HCT116 (cell line): ENCODE measurements at regions not wholly inside any gene's neighbourhood (a gene's known extent, or its start where the extent isn't known, plus 50 kb on each side); places are given as distances from the start of the nearest gene placed in this dataset.

Experiments
- ATAC-seq: fragments of 200-7000 bp; cut with Tn5 transposase; 2 replicates; pipeline ENCODE4 v1.9.1; 2020; ENCODE audit warnings: mild to moderate bottlenecking, moderate library complexity
- BruUV-seq: library from RNA; stranded (reverse); fragments of 400-500 nt; replicated peaks from 2 replicates; lab custom pipeline; 2021; lab: Mats Ljungman, UMichigan
- CTCF ChIA-PET: fragments of 300-600 bp; sonication (Branson Sonifier 250); formaldehyde crosslinking; loops from one replicate; lab custom pipeline; 2021; ENCODE audit warnings: antibody characterized with exemption; lab: Charles Lee
- POLR2A ChIA-PET: fragments of 300-600, 350-600 bp; sonication (Branson Sonifier 250); formaldehyde crosslinking; loops from one replicate; lab custom pipeline; 2021; ENCODE audit warnings: antibody characterized with exemption; lab: Charles Lee
- RAD21 ChIA-PET, 2 experiments: fragments of 300-600 bp; sonication (Branson Sonifier 250); formaldehyde crosslinking; loops; one replicate each; lab custom pipeline; 2023; ENCODE audit warnings: low total read pairs in 2 of 2; ENCODE audit not compliant: uncharacterized antibody in 2 of 2, unreplicated experiment in 2 of 2, low non-redundant PET in 1 of 2; lab: Charles Lee
- DNase-seq: peaks from one replicate; pipeline ENCODE4 v3.0.0-alpha.2; 2010; ENCODE audit warnings: low read depth, low spot score
- H2AFZ ChIP-seq: fragments of 200-600 bp; shearing (Covaris generic), sonication (generic); 2 replicates; pipeline ENCODE4 v1.6.1; 2017; ENCODE audit warnings: low read depth, mixed run types, mixed read lengths, antibody characterized with exemption, low read length; ENCODE audit not compliant: poor library complexity, severe bottlenecking
- H3K27ac ChIP-seq: 2 replicates; pipeline ENCODE4 v1.5.1; 2012; ENCODE audit warnings: low read depth, low read length
- H3K27me3 ChIP-seq: fragments of 200-600 bp; sonication (generic); 2 replicates; pipeline ENCODE4 v1.6.1; 2016; ENCODE audit warnings: mixed run types, low read length, mixed read lengths; ENCODE audit not compliant: insufficient read depth
- H3K36me3 ChIP-seq, 2 experiments: fragments of 200-500 bp in 1 of 2; fragments of 200-600 bp in 1 of 2; sonication (Bioruptor generic) in 1 of 2; sonication (generic) in 1 of 2; 2 replicates each; pipeline versions ENCODE4 v1.5.1 to v1.6.1; 2014 to 2016; ENCODE audit warnings: low read length in 2 of 2, inconsistent platforms in 1 of 2, mixed read lengths in 1 of 2, mixed run types in 1 of 2; ENCODE audit not compliant: insufficient read depth in 2 of 2, control insufficient read depth in 1 of 2
- H3K4me1 ChIP-seq, 2 experiments: fragments of 200-600 bp in 1 of 2; sonication (generic) in 1 of 2; 2 replicates each; pipeline versions ENCODE4 v1.5.1 to v1.6.1; 2012 to 2017; ENCODE audit warnings: low read length in 2 of 2, inconsistent platforms in 1 of 2, mild to moderate bottlenecking in 1 of 2, mixed read lengths in 1 of 2, mixed run types in 1 of 2, moderate library complexity in 1 of 2; ENCODE audit not compliant: insufficient read depth in 2 of 2, control insufficient read depth in 1 of 2
- H3K4me2 ChIP-seq: fragments of 200-600 bp; sonication (generic); 2 replicates; pipeline ENCODE4 v1.6.1; 2017; ENCODE audit warnings: mixed run types, low read length, mixed read lengths
- H3K4me3 ChIP-seq, 2 experiments: fragments of 200-600 bp in 1 of 2; sonication (generic) in 1 of 2; replicated peaks in 1 of 2; 2 replicates each; pipeline ENCODE4 v1.5.1; 2011 to 2016; ENCODE audit warnings: low read length in 2 of 2, control low read depth in 1 of 2, low read depth in 1 of 2, mild to moderate bottlenecking in 1 of 2, mixed read lengths in 1 of 2, mixed run types in 1 of 2
- H3K79me2 ChIP-seq: fragments of 200-600 bp; sonication (generic); 2 replicates; pipeline ENCODE4 v1.6.1; 2017; ENCODE audit warnings: mild to moderate bottlenecking, mixed run types, low read length, moderate library complexity, mixed read lengths; ENCODE audit not compliant: insufficient read depth
- H3K9ac ChIP-seq: fragments of 200-600 bp; sonication (generic); 2 replicates; pipeline ENCODE4 v1.6.1; 2016; ENCODE audit warnings: low read length, mixed read lengths
- H3K9me2 ChIP-seq: fragments of 200-600 bp; sonication (generic), shearing (Covaris generic); 2 replicates; pipeline ENCODE4 v1.6.1; 2017; ENCODE audit warnings: mixed run types, mild to moderate bottlenecking, moderate library complexity; ENCODE audit not compliant: insufficient read depth
- H3K9me3 ChIP-seq, 2 experiments: fragments of 200-500 bp in 1 of 2; fragments of 200-600 bp in 1 of 2; sonication (Bioruptor generic) in 1 of 2; sonication (generic) in 1 of 2; 2 replicates each; pipeline ENCODE4 v1.6.1; 2014 to 2017; ENCODE audit warnings: low read length in 2 of 2, mixed read lengths in 2 of 2, inconsistent platforms in 1 of 2, low read depth in 1 of 2, mild to moderate bottlenecking in 1 of 2, mixed run types in 1 of 2, moderate library complexity in 1 of 2; ENCODE audit not compliant: control insufficient read depth in 1 of 2, insufficient read depth in 1 of 2
- H4K20me1 ChIP-seq: fragments of 200-600 bp; sonication (generic), shearing (Covaris generic); 2 replicates; pipeline ENCODE4 v1.6.1; 2017; ENCODE audit warnings: mixed run types, mild to moderate bottlenecking, moderate library complexity; ENCODE audit not compliant: insufficient read depth
- CEBPB ChIP-seq: IDR thresholded peaks from 2 replicates; pipeline ENCODE4 v1.6.1; 2012; ENCODE audit warnings: low read depth
- CTCF ChIP-seq, 3 experiments: fragments of 200-600 bp in 1 of 3; sonication (generic) in 1 of 3; IDR thresholded peaks in 2 of 3; conservative IDR thresholded peaks in 1 of 3; 2 replicates each; pipeline ENCODE4 v1.5.1; 2012 to 2017; ENCODE audit warnings: low read depth in 2 of 3, low read length in 2 of 3, antibody characterized with exemption in 1 of 3, borderline replicate concordance in 1 of 3, control low read depth in 1 of 3, mild to moderate bottlenecking in 1 of 3, mixed read lengths in 1 of 3, mixed run types in 1 of 3, moderate library complexity in 1 of 3; ENCODE audit not compliant: insufficient read depth in 1 of 3
- EGR1 ChIP-seq: IDR thresholded peaks from 2 replicates; pipeline ENCODE4 v1.6.1; 2012; ENCODE audit warnings: low read depth
- ELF1 ChIP-seq: IDR thresholded peaks from 2 replicates; pipeline ENCODE4 v1.6.1; 2012; ENCODE audit warnings: low read depth, borderline replicate concordance
- EZH2 ChIP-seq: fragments of 200-600 bp; sonication (generic); IDR thresholded peaks from 2 replicates; pipeline ENCODE4 v1.6.1; 2017; ENCODE audit warnings: antibody characterized with exemption, mixed run types
- EZH2phosphoT487 ChIP-seq: fragments of 200-600 bp; IDR thresholded peaks from 2 replicates; pipeline ENCODE4 v1.6.1; 2018; ENCODE audit warnings: antibody characterized with exemption, borderline replicate concordance
- FOSL1 ChIP-seq: IDR thresholded peaks from 2 replicates; pipeline ENCODE4 v1.6.1; 2012; ENCODE audit warnings: low read depth
- JUND ChIP-seq: IDR thresholded peaks from 2 replicates; pipeline ENCODE4 v1.6.1; 2012
- MAX ChIP-seq: IDR thresholded peaks from 2 replicates; pipeline ENCODE4 v1.6.1; 2012
- POLR2A ChIP-seq: IDR thresholded peaks from 2 replicates; pipeline ENCODE4 v1.7.0; 2011; ENCODE audit warnings: borderline replicate concordance; ENCODE audit not compliant: insufficient read depth, insufficient read length; ENCODE audit errors: extremely low read depth
- RAD21 ChIP-seq: IDR thresholded peaks from 2 replicates; pipeline ENCODE4 v1.6.1; 2012; ENCODE audit warnings: low read depth, mild to moderate bottlenecking
- SP1 ChIP-seq: IDR thresholded peaks from 2 replicates; pipeline ENCODE4 v1.6.1; 2012; ENCODE audit warnings: low read depth
- TCF7L2 ChIP-seq: IDR thresholded peaks from 2 replicates; pipeline ENCODE4 v1.7.0; 2011; ENCODE audit warnings: borderline replicate concordance, inconsistent platforms; ENCODE audit not compliant: insufficient read depth, insufficient read length; ENCODE audit errors: extremely low read depth
- YY1 ChIP-seq: IDR thresholded peaks from 2 replicates; pipeline ENCODE4 v1.6.1; 2011; ENCODE audit warnings: low read length, low read depth, moderate library complexity, mild to moderate bottlenecking; ENCODE audit not compliant: insufficient replicate concordance; ENCODE audit errors: extremely low read depth
- ZFX ChIP-seq: fragments of 450-650 bp; IDR thresholded peaks from 2 replicates; pipeline ENCODE4 v1.6.1; 2017
- ZNF274 ChIP-seq: fragments of 200-500 bp; sonication (Bioruptor generic); IDR thresholded peaks from 2 replicates; pipeline ENCODE4 v1.6.1; 2014; ENCODE audit warnings: mild to moderate bottlenecking, low read depth, low read length, inconsistent platforms
- intact Hi-C: fragments of 100-400 bp; cut with micrococcal nuclease; formaldehyde crosslinking; loops from 2 replicates; pipeline ENCODE4 v1.10.0; 2022

DNA sequence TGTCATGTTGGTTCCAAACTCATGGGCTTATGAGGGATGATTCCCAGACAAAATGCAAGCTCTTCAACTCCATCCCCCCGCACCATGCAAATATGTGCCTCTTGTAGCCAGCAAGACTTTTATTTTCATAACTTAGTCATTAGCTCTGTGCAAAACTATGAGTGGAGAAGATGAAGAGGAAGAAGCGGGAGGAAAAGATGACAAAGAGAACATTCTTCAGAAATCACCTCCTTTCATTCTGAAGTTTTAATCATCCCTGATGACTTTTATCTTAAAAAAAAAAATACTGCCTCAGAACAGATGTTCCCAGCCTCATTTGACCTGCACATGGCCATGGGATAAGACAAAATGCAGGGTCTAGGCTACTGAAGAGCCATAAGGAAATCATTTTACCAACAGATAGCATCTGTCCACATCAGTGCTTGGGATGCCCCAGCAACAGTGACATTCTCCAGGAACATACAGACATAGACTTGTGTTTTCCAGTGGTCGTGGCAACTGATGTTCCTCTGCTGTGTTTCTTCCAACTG is 145.5 kb downstream of the WNT5A start:
- Histone ChIP-seq H3K4me3 (no peak overlapping the region), H4K20me1 (no peaks in the 10 kb centered on the region), H3K9me3 (peaks cover 0 to 8% of the 10 kb centered on the region in 2 experiments; a peak in 2 of 4 replicates), H3K4me2 (no peak overlapping the region), H3K79me2 (no peaks in the 10 kb centered on the region), H3K27ac (no peak overlapping the region), H3K9me2 (no peaks in the 10 kb centered on the region), H3K4me1 (no peaks in the 10 kb centered on the region; a peak in 1 of 4 replicates), H3K36me3 (no peaks in the 10 kb centered on the region), H3K27me3 (no peaks in the 10 kb centered on the region), H3K9ac (no peak overlapping the region), H2AFZ (no peak overlapping the region)
- DNase-seq (no peak), ATAC-seq (no peak)
- TF ChIP-seq JUND = no peak
- no peak for TF ChIP-seq POLR2A
- no peak for TF ChIP-seq EZH2
- TF ChIP-seq CEBPB = no peak
- TF ChIP-seq YY1 = no peak
- no peak for TF ChIP-seq CTCF (IDR thresholded peaks at IDR 0.05 in 2 of 3, conservative IDR thresholded peaks at IDR 0.05 in 1 of 3; ENCODE audit: borderline replicate concordance in 1 of 3, insufficient read depth in 1 of 3, low read depth in 2 of 3, low read length in 2 of 3)
- no peak for TF ChIP-seq SP1
- TF ChIP-seq TCF7L2 = no peak
- no peak for TF ChIP-seq RAD21
- TF ChIP-seq EZH2phosphoT487 = no peak
- TF ChIP-seq MAX = no peak
- TF ChIP-seq ELF1 = no peak
- TF ChIP-seq ZNF274 = no peak
- TF ChIP-seq EGR1 = no peak
- TF ChIP-seq ZFX = no peak
- TF ChIP-seq FOSL1 = no peak
- intact Hi-C loops = no loop called here
- POLR2A ChIA-PET = no interaction called here
- BruUV-seq = no TSS peak
- RAD21 ChIA-PET = no interaction called here
- CTCF ChIA-PET = no interaction called here
